ENCODE measurements at regions not wholly inside any gene's neighbourhood (a gene's known extent, or its start where the extent isn't known, plus 50 kb on each side); places are given as distances from the start of the nearest gene placed in this dataset.

- Histone ChIP-seq H3K4me3 (no peak overlapping the region), H3K36me3 (ENCODE audit: low read depth) (no peaks in the 10 kb centered on the region), H4K20me1 (ENCODE audit: insufficient read depth) (no peaks in the 10 kb centered on the region), H3K27ac (no peak overlapping the region), H3F3A (ENCODE audit: insufficient read depth) (peaks cover 10% of the 10 kb centered on the region), H2AFZ (no peak overlapping the region), H3K79me2 (ENCODE audit: insufficient read depth) (no peaks in the 10 kb centered on the region), H3K4me1 (ENCODE audit: insufficient read depth) (peaks cover 12% of the 10 kb centered on the region), H3K9ac (no peak overlapping the region), H3K27me3 (replicated peaks; ENCODE audit: insufficient read depth) (no peaks in the 10 kb centered on the region), H3K9me2 (ENCODE audit: insufficient read depth) (no peaks in the 10 kb centered on the region), H3K9me3 (ENCODE audit: low read depth) (no peaks in the 10 kb centered on the region), H3K4me2 (ENCODE audit: unreplicated experiment) (no peak overlapping the region)
- WGBS, 2 experiments (ENCODE audit: low coverage in 1 of 2, low lambda C conversion rate in 2 of 2, missing lambda C conversion rate in 2 of 2) = 71 to 79% methylated on average over 8 of the region's 8 CpGs
- TF ChIP-seq EZH2 (IDR thresholded peaks at IDR 0.05; ENCODE audit: insufficient read depth, poor library complexity, severe bottlenecking) = no peak
- TF ChIP-seq EZH2phosphoT487 (IDR thresholded peaks at IDR 0.05; ENCODE audit: insufficient read depth, low read depth) = no peak
- in situ Hi-C loops (cut with MboI) = no loop called here
- no peak for DNase-seq
These were observed 1031.2 kb upstream of the TMEM132C start for GRCh38 chr12:127235761-127236160.

- H3K36me3 ChIP-seq (ENCODE audit: low read depth) = no peaks in the 10 kb centered on the region
- no peak overlapping the region for H3K27ac ChIP-seq
- H4K20me1 ChIP-seq (ENCODE audit: insufficient read depth) = no peaks in the 10 kb centered on the region
- H3K4me3 ChIP-seq = no peak overlapping the region
- H3F3A ChIP-seq (ENCODE audit: insufficient read depth) = peaks cover 5% of the 10 kb centered on the region
- in situ Hi-C loops (cut with MboI) = no loop called here
- DNase-seq = no peak
- TF ChIP-seq EZH2phosphoT487 (IDR thresholded peaks at IDR 0.05; ENCODE audit: insufficient read depth, low read depth) (no peak), EZH2 (IDR thresholded peaks at IDR 0.05; ENCODE audit: insufficient read depth, poor library complexity, severe bottlenecking) (no peak)
- H2AFZ ChIP-seq = no peak overlapping the region
- no peak overlapping the region for H3K4me2 ChIP-seq (ENCODE audit: unreplicated experiment)
- no peaks in the 10 kb centered on the region for H3K27me3 ChIP-seq (replicated peaks; ENCODE audit: insufficient read depth)
- H3K9ac ChIP-seq = no peak overlapping the region
- 73 to 82% methylated on average over 3 to 4 of the region's 4 CpGs for WGBS, 2 experiments (ENCODE audit: low coverage in 1 of 2, low lambda C conversion rate in 2 of 2, missing lambda C conversion rate in 2 of 2)
- peaks cover 6% of the 10 kb centered on the region for H3K4me1 ChIP-seq (ENCODE audit: insufficient read depth)
- H3K9me2 ChIP-seq (ENCODE audit: insufficient read depth) = no peaks in the 10 kb centered on the region
- no peaks in the 10 kb centered on the region for H3K79me2 ChIP-seq (ENCODE audit: insufficient read depth)
- no peaks in the 10 kb centered on the region for H3K9me3 ChIP-seq (ENCODE audit: low read depth)
These were observed 1030.5 kb upstream of the TMEM132C start for GRCh38 chr12:127236491-127236890.

GRCh38 chr12:127237151-127237550, 1029.8 kb upstream of the TMEM132C start:
- no peak for DNase-seq
- H3K9me3 ChIP-seq (ENCODE audit: low read depth) = no peaks in the 10 kb centered on the region
- H3K4me3 ChIP-seq = no peak overlapping the region
- TF ChIP-seq EZH2phosphoT487 (IDR thresholded peaks at IDR 0.05; ENCODE audit: insufficient read depth, low read depth) = no peak
- no peak for TF ChIP-seq EZH2 (IDR thresholded peaks at IDR 0.05; ENCODE audit: insufficient read depth, poor library complexity, severe bottlenecking)
- H3F3A ChIP-seq (ENCODE audit: insufficient read depth) = no peaks in the 10 kb centered on the region
- in situ Hi-C loops (cut with MboI) = no loop called here
- no peaks in the 10 kb centered on the region for H3K9me2 ChIP-seq (ENCODE audit: insufficient read depth)
- H3K79me2 ChIP-seq (ENCODE audit: insufficient read depth) = no peaks in the 10 kb centered on the region
- no peak overlapping the region for H3K9ac ChIP-seq
- no peaks in the 10 kb centered on the region for H3K36me3 ChIP-seq (ENCODE audit: low read depth)
- H3K4me2 ChIP-seq (ENCODE audit: unreplicated experiment) = no peak overlapping the region
- H3K4me1 ChIP-seq (ENCODE audit: insufficient read depth) = no peaks in the 10 kb centered on the region; the same call in 1 of the 2 replicates
- H3K27ac ChIP-seq = no peak overlapping the region
- no peaks in the 10 kb centered on the region for H3K27me3 ChIP-seq (replicated peaks; ENCODE audit: insufficient read depth)
- no peaks in the 10 kb centered on the region for H4K20me1 ChIP-seq (ENCODE audit: insufficient read depth)
- 90 to 92% methylated on average over 9 of the region's 9 CpGs for WGBS, 2 experiments (ENCODE audit: low coverage in 1 of 2, low lambda C conversion rate in 2 of 2, missing lambda C conversion rate in 2 of 2)
- H2AFZ ChIP-seq = no peak overlapping the region

GRCh38 chr12:127238107-127238506, 1028.9 kb upstream of the TMEM132C start:
- 94 to 97% methylated on average over 4 of the region's 4 CpGs for WGBS, 2 experiments (ENCODE audit: low coverage in 1 of 2, low lambda C conversion rate in 2 of 2, missing lambda C conversion rate in 2 of 2)
- TF ChIP-seq EZH2 (IDR thresholded peaks at IDR 0.05; ENCODE audit: insufficient read depth, poor library complexity, severe bottlenecking) = no peak
- TF ChIP-seq EZH2phosphoT487 (IDR thresholded peaks at IDR 0.05; ENCODE audit: insufficient read depth, low read depth) = no peak

GRCh38 chr12:127239781-127240180, 1027.2 kb upstream of the TMEM132C start:
- peaks cover 1% of the 10 kb centered on the region; the same call in 1 of the 2 replicates for H3K4me1 ChIP-seq (ENCODE audit: insufficient read depth)
- no peaks in the 10 kb centered on the region for H3K27me3 ChIP-seq (replicated peaks; ENCODE audit: insufficient read depth)
- WGBS, 2 experiments (ENCODE audit: low coverage in 1 of 2, low lambda C conversion rate in 2 of 2, missing lambda C conversion rate in 2 of 2) = 66 to 72% methylated on average over 6 of the region's 6 CpGs
- no peaks in the 10 kb centered on the region for H3K9me3 ChIP-seq (ENCODE audit: low read depth)
- H3K9ac ChIP-seq = no peak overlapping the region
- in situ Hi-C loops (cut with MboI) = no loop called here
- H3K4me3 ChIP-seq = no peak overlapping the region
- H3K27ac ChIP-seq = no peak overlapping the region
- H3F3A ChIP-seq (ENCODE audit: insufficient read depth) = no peaks in the 10 kb centered on the region
- no peaks in the 10 kb centered on the region for H3K36me3 ChIP-seq (ENCODE audit: low read depth)
- H3K4me2 ChIP-seq (ENCODE audit: unreplicated experiment) = no peak overlapping the region
- TF ChIP-seq EZH2phosphoT487 (IDR thresholded peaks at IDR 0.05; ENCODE audit: insufficient read depth, low read depth) (no peak), EZH2 (IDR thresholded peaks at IDR 0.05; ENCODE audit: insufficient read depth, poor library complexity, severe bottlenecking) (no peak)
- DNase-seq = no peak
- no peaks in the 10 kb centered on the region for H3K9me2 ChIP-seq (ENCODE audit: insufficient read depth)
- H3K79me2 ChIP-seq (ENCODE audit: insufficient read depth) = no peaks in the 10 kb centered on the region
- no peak overlapping the region for H2AFZ ChIP-seq
- no peaks in the 10 kb centered on the region for H4K20me1 ChIP-seq (ENCODE audit: insufficient read depth)

More at GRCh38 chr12:127238107-127238506, 1028.9 kb upstream of the TMEM132C start:
- Histone ChIP-seq H3K9ac (no peak overlapping the region), H3K9me2 (ENCODE audit: insufficient read depth) (no peaks in the 10 kb centered on the region), H3K27me3 (replicated peaks; ENCODE audit: insufficient read depth) (no peaks in the 10 kb centered on the region), H3F3A (ENCODE audit: insufficient read depth) (no peaks in the 10 kb centered on the region), H3K79me2 (ENCODE audit: insufficient read depth) (no peaks in the 10 kb centered on the region), H3K4me1 (ENCODE audit: insufficient read depth) (no peaks in the 10 kb centered on the region), H4K20me1 (ENCODE audit: insufficient read depth) (no peaks in the 10 kb centered on the region), H3K36me3 (ENCODE audit: low read depth) (no peaks in the 10 kb centered on the region), H3K4me3 (no peak overlapping the region), H3K4me2 (ENCODE audit: unreplicated experiment) (no peak overlapping the region), H2AFZ (no peak overlapping the region), H3K9me3 (ENCODE audit: low read depth) (no peaks in the 10 kb centered on the region), H3K27ac (no peak overlapping the region)
- no peak for DNase-seq
- in situ Hi-C loops (cut with MboI) = no loop called here

Data from GM23248 (cell line).